HG02642 (cell line): ENCODE measurements at regions not wholly inside any gene's neighbourhood (a gene's known extent, or its start where the extent isn't known, plus 50 kb on each side); places are given as distances from the start of the nearest gene placed in this dataset.

Experiments
- ATAC-seq: cut with Tn5 transposase; IDR thresholded peaks from one replicate; pipeline ENCODE4 v1.9.1; 2021; ENCODE audit warnings: mild to moderate bottlenecking; ENCODE audit not compliant: unreplicated experiment, poor library complexity

DNA sequence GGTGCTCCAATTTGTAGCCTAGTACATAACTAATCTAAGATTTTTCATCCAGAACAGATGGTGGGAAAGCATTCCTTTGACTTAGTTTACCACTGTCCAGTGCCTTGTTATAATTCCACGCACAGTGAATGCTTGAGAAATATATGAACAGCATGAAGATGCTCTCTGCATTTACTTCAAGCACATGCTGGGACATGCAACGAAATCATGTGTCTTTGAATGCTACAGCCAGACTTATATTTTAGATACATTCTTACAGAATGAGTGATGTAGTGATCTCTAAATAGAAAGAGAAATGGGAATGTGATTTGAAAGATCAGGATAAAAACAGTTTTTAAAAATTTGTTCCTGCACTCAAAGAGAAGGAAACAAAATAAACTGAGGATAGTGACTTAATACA, 398.3 kb downstream of the FBXO15 start:
- no peak for ATAC-seq

DNA sequence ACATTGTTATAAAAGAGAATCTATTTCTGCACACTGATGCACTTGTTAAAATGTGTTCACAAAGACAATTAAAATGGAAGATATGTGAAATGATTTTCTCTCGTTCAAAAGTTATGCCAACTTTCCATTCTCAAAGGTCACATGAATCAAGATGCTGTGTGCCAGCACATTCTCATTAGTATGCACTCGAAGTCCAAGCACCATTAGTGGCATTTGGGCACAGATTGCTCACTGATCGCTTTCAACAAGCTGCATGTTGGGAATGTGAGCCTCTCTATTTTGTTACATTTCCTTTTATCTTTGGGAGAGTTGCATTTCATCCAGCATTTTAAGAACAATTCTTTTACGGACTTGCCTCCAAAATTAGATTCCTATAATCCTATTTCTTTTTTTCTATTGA, 398.9 kb downstream of the FBXO15 start:
- no peak for ATAC-seq

DNA sequence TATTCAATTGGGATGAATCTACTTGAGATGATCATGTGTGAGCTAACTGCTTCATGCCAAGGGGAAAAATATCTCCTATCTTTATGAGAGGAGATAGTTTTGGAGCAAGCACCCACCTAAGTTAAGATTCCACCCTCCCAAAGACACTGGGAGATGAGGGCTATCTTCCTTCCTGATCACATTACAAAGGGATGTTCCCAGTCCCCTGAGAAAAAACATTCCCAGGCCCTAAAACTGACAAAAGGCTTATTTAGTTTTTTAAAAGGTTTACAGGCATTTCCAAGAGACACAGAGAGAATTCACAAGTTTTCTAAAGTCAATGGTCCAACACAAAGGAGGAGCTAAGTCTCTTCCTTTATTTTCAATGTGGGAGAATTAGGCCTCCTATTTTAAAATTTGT, 401.5 kb downstream of the FBXO15 start:
- no peak for ATAC-seq

DNA sequence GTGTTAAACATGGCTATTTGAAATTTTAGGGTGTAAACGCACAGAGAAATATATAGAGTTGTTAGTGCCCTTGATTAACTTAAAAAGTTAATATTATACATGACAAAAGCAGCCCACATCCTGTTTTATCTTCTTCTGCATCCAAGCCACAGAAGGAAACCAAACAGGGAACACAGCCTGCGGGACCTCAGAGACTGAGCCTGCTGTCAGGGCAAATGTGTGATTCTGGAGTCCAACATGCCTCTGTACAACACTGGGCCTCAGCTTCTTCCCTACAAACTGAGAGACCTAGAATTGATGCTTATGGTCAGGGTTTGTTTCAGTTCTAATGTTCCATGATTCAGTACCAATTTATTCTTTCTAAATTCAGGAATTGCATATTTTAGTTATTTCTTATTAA, 404.7 kb downstream of the FBXO15 start:
- ATAC-seq = no peak

DNA sequence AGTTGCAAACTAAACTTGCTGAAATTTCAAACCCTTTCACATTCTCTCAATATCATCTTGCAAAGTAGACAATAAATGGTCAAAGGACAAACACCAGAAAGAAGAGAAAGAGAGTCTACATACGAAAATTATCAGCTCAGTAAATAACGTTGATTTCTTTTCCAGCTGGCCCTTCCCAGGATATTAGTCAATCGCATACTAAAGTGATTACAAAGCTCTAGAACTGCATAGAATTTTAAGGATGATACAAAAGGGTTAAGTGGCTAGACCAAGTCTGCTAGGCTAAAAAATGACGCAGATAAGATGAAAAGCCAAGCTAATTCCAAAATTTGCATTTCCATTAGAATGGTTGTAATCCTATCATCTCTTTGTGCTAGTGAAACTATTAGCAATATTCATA, 405.7 kb downstream of the FBXO15 start:
- no peak for ATAC-seq

DNA sequence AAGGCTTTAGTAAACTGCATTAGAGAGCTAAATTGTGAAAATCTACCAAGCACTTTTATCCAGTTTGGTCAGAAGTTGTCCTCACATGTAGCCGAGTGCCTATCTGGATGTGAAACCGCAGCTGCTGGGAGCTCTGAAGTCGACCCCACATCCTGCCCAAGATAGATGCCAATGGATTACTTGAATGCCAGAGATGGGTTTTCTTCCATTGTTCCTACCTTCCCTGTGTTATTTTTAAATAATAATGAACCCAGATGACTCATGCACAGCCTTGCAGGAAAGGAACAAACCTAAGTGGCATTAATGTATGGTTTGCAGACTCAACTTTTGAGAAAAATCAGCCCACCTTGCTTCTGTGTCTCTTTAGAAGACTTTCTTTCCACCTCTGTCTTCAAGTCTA, 408.5 kb downstream of the FBXO15 start:
- ATAC-seq = no peak

DNA sequence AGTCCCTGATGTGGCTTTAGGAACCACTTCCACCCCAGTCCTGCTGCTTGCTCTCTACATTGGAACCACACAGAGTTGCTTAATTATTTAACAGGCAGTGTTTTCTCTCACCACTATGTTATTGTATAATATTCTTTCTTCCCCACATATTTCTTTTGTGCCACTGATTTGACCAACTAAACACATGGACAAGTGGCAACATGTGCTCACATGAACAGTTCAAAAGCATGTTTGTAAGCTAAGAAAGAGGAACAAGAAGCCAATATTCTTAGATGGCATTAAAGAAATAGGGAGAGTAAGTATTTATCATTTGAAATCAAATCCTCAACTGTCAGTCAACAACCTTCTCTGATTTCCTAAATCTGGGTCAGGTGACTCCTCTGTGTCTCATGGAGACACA, 409.6 kb downstream of the FBXO15 start:
- ATAC-seq = no peak

DNA sequence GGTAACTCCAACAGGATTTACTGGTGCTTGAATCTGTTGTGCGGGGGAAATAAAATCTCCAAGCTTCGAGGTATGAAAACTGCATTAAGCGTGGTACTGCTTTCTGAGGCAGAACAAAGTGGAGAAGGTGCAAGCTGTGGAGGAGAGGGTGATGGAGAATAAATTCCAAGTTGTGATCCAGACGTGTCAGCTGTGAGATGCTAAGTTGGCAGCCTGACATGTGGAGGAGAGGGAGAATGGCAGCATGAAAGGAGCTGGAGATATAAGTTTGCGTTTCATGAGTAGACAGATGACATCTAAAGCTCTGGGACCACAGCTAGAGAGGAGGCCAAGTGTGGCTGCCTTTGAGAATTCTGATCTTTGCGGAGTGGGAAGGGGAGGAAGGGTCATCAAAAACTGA, 411.8 kb downstream of the FBXO15 start:
- no peak for ATAC-seq

DNA sequence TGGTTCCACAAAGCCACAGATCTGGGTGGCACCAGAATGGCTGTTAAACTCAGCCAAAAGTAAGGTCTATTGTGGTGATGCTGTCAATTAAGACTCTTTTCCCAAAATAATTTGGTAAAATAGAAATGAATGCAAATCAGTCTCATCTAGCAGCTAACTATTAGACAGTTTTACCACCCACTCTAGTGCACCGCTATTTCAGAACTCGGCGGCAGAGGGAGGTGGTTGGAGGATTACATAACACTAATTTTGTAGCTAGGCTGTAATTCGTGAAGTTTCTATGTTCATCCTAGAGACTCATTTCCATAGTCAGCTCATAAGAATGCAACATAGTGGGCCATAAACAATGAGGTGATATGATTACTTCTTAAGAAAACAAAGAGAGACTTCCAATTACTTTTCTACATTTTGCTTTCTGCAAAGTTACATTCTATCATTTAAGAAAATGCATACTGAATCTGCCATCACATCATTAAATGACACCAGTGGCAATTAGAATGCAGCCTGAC, 413.8 kb downstream of the FBXO15 start:
- ATAC-seq = no peak

DNA sequence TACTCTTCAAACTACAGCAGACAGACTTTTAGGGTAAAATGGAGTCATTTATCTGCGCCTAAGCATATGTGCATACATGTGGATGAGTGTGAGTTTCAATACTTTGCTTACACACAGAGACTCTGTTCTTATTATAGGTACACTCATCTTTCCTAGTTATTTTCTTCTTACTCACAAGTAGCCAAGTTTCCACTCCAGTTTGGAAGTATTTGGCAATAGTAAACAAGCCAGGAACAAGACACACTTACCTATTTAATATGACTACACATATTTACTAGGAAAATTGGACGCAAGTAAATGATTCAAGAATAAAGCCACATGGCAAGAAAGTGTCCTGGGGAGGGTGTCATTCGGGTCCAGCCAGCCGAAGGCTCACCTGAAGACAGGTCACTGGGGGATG, 414.3 kb downstream of the FBXO15 start:
- no peak for ATAC-seq

DNA sequence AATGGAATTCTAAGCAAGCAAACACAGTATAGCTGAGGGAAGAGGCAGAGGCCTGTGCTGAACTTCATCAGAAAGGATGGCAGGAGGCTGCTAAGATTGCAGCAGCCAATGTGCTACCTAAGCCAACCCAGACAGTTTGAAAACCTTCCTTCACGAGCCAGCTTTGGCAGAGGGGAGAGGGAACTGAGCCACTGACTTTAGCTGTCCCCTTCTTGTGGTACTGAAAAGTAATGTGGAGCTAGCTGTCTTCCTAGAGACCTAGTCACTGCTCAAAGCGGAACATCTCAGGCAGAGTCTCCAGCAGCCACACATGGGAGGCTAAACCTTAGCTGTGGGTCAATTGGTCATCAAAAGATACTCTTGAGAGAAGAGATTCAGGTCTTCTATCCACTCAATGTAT, 419.0 kb downstream of the FBXO15 start:
- no peak for ATAC-seq

DNA sequence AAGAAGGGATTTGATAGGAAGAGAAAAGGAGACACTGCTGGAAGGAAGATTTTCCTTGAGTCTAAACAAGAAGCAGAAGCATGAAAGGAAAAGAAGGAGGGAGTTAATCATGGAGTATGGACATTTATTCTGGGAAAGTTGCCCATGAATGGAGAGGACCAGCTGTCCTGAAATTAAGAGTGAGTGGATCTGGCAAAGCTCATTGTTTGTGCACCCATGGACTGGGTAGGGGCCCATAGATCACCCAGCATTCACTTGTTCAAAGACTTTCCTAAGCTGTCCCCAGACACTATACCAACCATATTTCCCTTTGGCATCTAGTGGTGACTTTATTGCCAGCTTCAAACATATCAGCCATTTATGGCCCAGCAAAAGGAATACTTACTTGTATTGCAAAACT, 422.7 kb downstream of the FBXO15 start:
- ATAC-seq = no peak

DNA sequence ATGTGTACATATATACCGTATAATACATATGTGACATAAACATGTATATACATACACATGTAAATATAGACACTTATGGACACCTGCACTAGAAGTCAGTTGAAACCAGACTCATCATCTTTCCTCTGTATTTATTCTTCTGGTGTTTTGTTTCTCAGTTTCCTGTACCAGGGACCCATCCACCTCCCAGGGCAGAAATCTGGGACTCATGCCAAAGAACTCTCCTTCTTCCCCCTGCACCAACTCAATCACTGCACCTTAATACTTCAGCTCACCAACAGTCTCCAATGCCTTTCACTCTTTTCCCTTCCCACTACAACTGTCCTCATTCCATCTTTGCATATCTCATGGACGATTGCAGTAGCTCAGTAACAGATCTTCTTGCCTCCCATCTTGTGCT, 428.0 kb downstream of the FBXO15 start:
- no peak for ATAC-seq

DNA sequence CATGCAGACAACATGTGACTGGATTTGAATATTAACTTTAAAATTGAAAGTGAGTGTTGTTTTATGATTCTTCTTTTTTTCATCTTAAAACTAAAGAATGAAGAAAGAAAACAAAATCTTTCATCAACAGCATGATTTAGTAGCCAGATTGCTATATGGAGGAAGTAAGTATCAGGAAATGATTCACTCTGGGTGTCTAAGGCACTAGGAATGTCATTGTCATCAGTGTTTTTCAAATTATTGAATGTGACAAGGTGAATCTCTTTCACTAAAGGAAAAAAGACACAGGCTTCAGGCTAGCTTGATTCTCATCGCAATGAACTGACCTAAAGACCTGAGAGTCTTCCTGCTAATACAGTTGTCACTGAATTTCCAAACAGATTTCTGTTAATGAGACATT, 430.1 kb downstream of the FBXO15 start:
- ATAC-seq = no peak

DNA sequence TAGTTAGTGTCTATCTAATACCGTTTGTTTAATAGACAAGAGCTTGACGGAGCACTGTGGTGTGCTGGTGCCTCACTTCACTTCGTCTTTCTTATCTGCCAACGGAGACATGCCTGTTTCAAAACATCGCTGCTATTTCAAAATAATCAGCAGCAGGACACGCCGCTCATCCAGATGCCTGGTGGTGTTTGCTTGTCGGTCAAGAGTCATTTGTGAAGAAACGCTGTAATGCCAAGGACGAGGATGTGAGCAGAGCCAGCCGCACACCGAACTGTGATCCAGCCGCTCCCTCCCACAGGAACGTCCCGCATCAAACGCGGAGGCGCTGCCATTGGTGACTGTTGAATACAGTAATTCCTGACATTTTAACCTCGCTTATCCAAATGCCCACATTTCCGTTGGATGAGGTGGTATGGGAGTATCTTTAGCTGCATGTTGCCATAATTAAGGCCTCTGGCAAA, 432.4 kb downstream of the FBXO15 start:
- no peak for ATAC-seq

DNA sequence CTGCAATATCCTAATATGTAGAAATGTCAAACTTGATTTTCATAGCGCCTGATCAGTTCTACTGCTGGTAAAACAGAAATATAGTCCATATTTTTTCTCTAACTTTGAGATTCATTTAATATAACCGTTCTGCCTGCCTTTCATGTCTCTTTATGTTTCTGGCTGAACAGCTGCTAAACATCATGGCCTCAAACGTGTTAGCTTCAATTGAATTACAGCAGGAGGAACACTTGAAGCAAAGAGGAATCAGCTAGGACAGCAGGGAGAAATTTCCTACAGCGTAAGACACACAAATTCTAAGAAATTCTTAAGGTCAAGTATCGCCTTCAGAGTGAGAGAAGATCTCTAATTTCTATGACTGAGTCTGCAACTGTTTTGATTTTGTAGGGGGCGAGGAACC, 433.2 kb downstream of the FBXO15 start:
- ATAC-seq = no peak

DNA sequence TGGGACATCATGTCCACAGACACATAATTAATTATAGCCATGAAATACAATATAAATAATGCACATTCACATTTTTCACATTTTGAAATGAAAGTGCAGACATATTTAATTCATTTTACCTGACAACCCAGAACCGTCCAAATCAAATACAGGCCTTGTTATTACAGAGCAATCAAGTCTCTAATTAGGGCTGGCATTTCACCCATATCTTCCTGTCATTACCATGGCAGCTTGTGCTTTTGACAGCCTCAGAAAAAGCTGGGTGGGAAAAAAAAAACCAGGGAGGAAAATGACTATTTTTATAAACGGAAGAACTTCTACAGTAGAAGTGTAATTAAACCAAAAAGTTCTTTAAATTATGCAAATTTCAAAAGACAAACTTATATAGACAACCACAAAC, 436.4 kb downstream of the FBXO15 start:
- no peak for ATAC-seq

DNA sequence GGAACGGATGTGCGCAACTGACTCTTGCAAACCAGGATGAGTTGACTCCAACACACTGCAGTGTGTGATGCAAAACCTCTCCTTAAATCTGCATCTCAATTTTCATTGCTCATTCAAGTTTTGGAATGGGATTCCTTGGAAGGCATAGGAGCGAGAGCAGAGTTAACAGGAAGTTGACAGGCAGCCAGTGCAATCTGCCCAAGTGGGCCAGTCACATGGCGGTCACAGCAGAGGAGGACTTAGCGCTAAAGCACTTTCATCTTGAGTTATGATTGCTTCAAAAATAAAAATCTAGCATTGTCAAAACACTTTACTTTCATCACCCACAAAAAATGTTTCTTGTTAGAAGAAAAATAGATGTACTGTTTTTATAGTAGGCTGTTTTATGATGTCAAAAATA, 439.0 kb downstream of the FBXO15 start:
- no peak for ATAC-seq

DNA sequence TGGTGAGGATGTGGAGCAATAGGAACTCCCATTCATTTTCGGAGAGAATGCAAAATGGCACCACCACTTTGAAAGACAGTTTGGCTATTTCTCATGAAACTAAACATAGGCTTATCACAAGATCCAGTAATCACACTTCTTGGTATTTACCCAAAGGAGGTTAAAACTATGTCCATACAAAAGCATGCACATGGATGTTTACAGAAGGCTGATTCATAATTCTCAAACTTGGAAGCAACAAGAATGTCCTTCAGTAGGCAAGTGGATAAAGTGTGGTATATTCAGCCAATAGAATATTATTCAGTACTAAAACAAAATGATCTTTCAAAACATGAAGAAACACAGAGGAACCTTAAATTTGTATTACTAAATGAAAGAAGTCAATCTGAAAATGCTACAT, 440.6 kb downstream of the FBXO15 start:
- no peak for ATAC-seq

DNA sequence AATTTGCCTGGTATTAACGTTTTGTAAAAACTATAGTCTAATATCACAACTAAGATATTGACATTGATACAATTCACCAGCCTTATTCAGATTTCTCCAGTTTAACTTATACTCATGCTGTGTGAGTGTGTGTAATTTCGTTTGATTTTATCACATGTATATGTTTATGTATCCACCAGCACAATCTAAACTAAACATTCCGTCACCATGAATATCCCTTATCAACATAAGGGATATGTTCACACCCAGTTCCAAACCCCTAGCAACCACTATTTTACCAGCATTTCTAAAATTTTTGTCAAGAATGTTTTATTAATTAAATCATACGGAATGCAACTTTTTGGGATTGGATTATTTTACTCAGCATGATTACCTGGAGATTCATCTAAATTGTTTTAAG, 450.3 kb downstream of the FBXO15 start:
- ATAC-seq = no peak

DNA sequence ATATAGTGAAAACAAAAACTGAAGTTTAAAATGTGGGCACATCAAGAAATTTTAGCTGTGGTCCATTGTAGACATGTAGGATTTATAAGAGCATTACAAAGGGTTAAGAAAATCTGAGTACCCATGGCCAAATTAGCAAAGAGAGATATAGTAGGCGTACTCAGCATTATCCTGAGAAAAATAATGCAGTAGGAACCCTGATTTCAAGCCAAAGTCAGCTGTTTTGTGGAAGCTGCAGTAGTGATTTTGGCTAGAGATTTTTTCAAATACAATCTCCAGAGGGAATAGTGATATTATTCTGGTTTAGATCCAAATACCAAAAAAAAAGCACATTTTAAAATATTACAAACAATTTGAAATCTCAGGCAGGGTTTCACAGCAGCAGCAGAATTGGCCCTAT, 450.9 kb downstream of the FBXO15 start:
- ATAC-seq = no peak

DNA sequence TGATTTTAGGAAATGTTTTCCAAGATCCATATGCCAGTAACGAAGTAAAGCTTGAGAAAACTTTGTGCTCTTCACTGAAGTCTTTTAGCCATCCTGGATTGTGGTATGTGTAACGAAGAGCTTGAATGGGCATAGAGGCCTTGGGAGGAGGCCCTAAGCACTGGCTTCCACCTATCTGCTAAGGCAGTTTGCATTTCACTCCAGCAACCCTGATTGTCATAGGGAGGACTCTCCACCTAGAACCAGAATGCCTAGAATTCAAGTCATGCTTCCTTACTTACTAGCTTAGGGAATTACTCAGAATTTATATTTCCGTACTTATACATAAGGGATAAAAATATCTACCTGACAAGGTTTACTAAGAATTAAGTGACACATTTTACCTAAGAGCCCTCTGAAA, 451.5 kb downstream of the FBXO15 start:
- no peak for ATAC-seq

DNA sequence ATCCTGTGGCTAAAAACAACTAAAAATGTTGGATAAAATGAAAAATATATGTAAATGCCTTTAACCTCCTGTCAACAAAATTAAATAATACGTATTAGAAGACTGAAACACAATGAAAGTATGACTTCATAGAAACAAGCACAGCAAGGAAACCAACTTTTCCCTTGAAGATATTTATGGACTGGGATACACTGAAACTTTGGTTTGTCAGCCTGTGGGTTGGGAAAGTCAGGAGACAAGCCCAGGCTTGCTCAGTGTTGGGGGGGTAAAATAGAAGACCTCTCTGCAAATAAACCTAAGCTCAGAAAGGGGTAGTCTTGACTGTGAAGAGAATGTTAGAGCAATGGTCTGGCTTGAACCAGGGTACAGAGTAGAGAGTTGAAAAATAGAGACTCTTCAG, 454.5 kb downstream of the FBXO15 start:
- ATAC-seq = no peak
